Fibroblast of lung (primary cell): ENCODE measurements at regions not wholly inside any gene's neighbourhood (a gene's known extent, or its start where the extent isn't known, plus 50 kb on each side); places are given as distances from the start of the nearest gene placed in this dataset.

Experiments
- EZH2 ChIP-seq: IDR thresholded peaks from 2 replicates; pipeline ENCODE4 v1.5.1; 2012; ENCODE audit warnings: low read length, control low read depth, mild to moderate bottlenecking; ENCODE audit errors: missing control alignments
- TF ChIP-seq, protein P1 (sequence below), 2 donors: IDR thresholded peaks in 1 of 2; conservative IDR thresholded peaks in 1 of 2; 1 replicate in 1 of 2; 2 replicates in 1 of 2; pipeline ENCODE4 v1.5.1; 2011 to 2012; ENCODE audit warnings: low read length in 2 of 2, control low read depth in 1 of 2, inconsistent platforms in 1 of 2, low read depth in 1 of 2, mild to moderate bottlenecking in 1 of 2

DNA sequence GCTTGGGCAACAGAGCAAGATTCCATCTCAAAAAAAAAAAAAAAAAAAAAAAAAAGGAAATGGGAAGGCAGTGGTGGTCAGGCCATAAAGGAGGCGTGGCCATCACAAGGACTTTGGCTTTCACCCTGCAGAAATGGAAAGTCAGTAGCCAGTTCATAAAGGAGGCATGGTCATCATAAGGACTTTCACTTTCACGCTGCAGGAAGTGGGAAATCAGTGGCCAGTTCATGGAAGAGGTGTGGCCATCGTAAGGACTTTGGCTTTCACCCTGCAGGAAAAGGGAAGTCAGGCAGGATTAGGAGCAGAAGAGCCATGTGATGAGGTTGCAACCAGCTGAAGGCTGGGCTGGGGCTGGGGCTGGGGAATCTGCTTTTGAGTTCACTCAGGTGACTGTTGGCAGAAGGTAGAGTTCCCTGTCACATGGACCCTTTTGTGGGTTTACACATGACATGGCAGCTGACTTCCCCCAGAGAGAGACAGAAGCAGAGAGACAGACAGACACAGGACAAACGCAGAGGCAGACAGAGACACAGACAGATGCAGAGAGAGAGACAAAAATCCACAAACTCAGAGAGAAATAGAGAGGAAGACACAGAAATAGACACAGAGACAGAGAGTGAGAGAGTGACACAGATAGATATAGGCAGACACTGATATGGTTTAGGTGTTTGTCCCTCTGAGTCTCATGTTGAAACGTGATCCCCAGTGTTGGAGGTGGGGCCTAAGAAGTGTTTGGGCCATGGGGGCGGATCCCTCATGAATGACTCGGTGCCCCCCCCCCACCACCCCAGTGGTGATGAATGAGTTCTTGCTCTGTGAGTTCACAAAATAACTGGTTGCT is 263.9 kb upstream of the KAZN start:
- TF ChIP-seq, protein P1, sequence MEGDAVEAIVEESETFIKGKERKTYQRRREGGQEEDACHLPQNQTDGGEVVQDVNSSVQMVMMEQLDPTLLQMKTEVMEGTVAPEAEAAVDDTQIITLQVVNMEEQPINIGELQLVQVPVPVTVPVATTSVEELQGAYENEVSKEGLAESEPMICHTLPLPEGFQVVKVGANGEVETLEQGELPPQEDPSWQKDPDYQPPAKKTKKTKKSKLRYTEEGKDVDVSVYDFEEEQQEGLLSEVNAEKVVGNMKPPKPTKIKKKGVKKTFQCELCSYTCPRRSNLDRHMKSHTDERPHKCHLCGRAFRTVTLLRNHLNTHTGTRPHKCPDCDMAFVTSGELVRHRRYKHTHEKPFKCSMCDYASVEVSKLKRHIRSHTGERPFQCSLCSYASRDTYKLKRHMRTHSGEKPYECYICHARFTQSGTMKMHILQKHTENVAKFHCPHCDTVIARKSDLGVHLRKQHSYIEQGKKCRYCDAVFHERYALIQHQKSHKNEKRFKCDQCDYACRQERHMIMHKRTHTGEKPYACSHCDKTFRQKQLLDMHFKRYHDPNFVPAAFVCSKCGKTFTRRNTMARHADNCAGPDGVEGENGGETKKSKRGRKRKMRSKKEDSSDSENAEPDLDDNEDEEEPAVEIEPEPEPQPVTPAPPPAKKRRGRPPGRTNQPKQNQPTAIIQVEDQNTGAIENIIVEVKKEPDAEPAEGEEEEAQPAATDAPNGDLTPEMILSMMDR (conservative IDR thresholded peaks at IDR 0.05 in 1 of 2, IDR thresholded peaks at IDR 0.05 in 1 of 2; ENCODE audit: low read depth in 1 of 2, low read length in 2 of 2): no peak
- TF ChIP-seq EZH2: no peak
